ENCODE measurements at regions not wholly inside any gene's neighbourhood (a gene's known extent, or its start where the extent isn't known, plus 50 kb on each side); places are given as distances from the start of the nearest gene placed in this dataset.

DNA sequence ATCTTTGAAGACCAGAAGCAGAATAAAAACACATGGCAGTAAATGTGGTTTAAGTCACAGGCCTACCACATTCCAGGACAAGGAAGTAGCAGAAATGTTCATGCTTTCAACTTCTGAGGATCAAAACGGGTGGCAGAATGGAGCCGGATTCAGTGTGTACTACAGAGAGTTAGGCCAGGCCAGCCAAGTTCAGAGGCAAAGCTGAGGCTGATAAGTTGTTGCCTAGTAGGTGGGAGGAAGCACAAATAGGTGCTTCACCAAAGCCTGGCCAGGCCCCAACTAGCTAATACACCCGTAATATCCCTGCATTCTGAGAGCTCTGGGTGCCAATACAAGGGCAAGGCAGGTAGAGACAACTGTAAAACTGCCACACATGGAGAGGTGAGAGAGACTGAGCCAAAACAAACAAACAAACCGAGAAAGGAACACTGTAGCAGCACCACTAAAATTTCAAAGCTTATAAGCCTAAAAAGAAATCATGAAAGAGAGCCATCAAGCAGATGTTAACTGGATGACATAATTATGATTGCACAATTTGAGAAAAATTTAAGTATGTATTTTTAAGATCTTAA, 156.4 kb upstream of the CBLB start:
- WGBS: 63% methylated on average over 4 of the region's 4 CpGs
- no peak overlapping the region for H3K27ac ChIP-seq (replicated peaks in 1 of 4)
- no peak for DNase-seq (ENCODE audit: extremely low spot score)

DNA sequence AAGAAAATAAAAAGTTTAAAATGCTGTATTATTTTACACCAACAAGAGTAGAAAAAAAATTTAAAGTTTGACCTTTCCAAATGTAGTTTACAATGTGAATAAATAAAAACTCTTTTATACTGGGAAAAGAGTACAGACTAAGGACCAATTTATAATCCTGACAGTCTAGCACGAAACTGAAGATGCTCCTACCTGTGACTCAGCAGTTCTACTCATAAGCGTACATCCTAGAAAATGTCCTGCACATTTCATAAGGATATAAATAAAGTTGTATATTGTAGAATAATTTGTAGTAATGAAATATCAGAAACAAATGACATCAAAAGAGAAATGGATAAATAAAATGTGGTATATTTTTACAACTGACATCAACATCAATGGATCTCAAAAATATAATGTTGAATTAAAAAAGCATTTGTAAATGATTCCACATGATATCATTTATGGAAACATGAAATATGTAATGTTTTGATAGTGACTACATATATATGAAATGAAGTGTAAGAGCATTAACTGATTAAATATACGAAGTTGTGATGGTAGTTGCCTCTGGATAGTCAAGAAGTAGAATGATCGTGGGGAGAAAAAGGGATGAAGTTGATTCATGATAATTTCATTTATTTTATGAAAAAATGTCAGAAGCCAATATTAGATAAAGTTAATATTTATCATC, 161.3 kb upstream of the CBLB start:
- 92% methylated on average over 4 of the region's 4 CpGs for WGBS
- TF ChIP-seq POLR2A (IDR thresholded peaks at IDR 0.05; ENCODE audit: low read depth): no peak
- TF ChIP-seq CTCF (IDR thresholded peaks at IDR 0.05): no peak
- no peak for TF ChIP-seq POLR2AphosphoS5 (IDR thresholded peaks at IDR 0.05)
- no peak for TF ChIP-seq EP300 (IDR thresholded peaks at IDR 0.05)
- no peaks in the 10 kb centered on the region for H3K36me3 ChIP-seq
- H3K27ac ChIP-seq (replicated peaks in 1 of 4): no peak overlapping the region
- no peak overlapping the region for H3K4me3 ChIP-seq
- no peaks in the 10 kb centered on the region for H3K9me3 ChIP-seq
- peaks cover 0 to 4% (median 0%) of the 10 kb centered on the region in 4 donors for H3K4me1 ChIP-seq
- DNase-seq (ENCODE audit: extremely low spot score): no peak
- intact Hi-C loops (cut with DNase I): no loop called here
- H3K27me3 ChIP-seq: no peaks in the 10 kb centered on the region

More for the DNA sequence above, 156.4 kb upstream of the CBLB start:
- H3K9me3 ChIP-seq: no peaks in the 10 kb centered on the region
- TF ChIP-seq POLR2A (IDR thresholded peaks at IDR 0.05; ENCODE audit: low read depth) (no peak), POLR2AphosphoS5 (IDR thresholded peaks at IDR 0.05) (no peak), CTCF (IDR thresholded peaks at IDR 0.05) (no peak), EP300 (IDR thresholded peaks at IDR 0.05) (no peak)
- H3K27me3 ChIP-seq: no peaks in the 10 kb centered on the region
- no peaks in the 10 kb centered on the region for H3K36me3 ChIP-seq
- no peak overlapping the region for H3K4me3 ChIP-seq
- intact Hi-C loops (cut with DNase I): no loop called here
- peaks cover 0 to 4% (median 0%) of the 10 kb centered on the region in 4 donors for H3K4me1 ChIP-seq

DNA sequence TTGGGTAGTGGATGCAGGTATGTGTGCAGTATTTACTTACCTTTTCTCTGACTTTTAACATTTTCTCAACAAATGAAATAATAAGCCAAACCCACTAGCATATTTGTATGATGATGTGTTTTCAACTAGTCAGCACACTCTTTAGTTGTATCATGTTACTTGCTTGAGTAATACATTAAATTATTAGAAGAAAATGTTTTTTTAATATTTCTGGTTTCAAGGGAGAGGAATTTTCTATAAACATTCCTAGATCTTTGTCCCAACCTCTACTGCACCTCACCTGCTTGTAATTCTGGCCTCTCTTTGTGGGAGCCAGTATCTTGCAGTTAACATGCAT, 161.8 kb upstream of the CBLB start:
- no peak for TF ChIP-seq POLR2A (IDR thresholded peaks at IDR 0.05; ENCODE audit: low read depth)
- no peak for TF ChIP-seq CTCF (IDR thresholded peaks at IDR 0.05)
- no peak for TF ChIP-seq EP300 (IDR thresholded peaks at IDR 0.05)
- TF ChIP-seq POLR2AphosphoS5 (IDR thresholded peaks at IDR 0.05): no peak
- Histone ChIP-seq H3K4me1 (no peaks in the 10 kb centered on the region), H3K36me3 (no peaks in the 10 kb centered on the region), H3K4me3 (no peak overlapping the region), H3K27ac (replicated peaks in 1 of 4) (no peak overlapping the region), H3K9me3 (no peaks in the 10 kb centered on the region), H3K27me3 (no peaks in the 10 kb centered on the region)
- DNase-seq (ENCODE audit: extremely low spot score): no peak
- intact Hi-C loops (cut with DNase I): no loop called here

DNA sequence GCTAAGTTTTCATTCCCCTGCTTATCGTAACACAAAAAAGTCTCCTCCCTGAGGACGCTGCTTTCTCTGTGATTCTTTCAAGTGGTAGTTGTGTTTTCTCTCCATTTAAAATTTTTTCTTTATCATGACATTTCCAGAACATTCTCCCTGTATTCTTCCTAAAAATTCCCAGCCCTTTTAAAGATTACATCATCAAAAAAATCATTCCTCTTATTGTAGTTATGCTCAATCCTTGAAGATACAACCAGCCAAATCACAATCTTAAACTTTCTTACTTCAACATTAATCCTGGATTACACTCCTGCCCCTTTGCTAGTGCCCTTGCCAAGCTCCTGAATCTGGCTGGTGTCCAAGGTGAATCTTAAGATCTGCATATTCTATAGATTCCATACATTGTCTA, 163.7 kb upstream of the CBLB start:
- H3K27me3 ChIP-seq: no peaks in the 10 kb centered on the region
- DNase-seq (ENCODE audit: extremely low spot score): no peak
- H3K27ac ChIP-seq (replicated peaks in 1 of 4): no peak overlapping the region
- no peaks in the 10 kb centered on the region for H3K36me3 ChIP-seq
- H3K4me3 ChIP-seq: no peak overlapping the region
- H3K4me1 ChIP-seq: no peaks in the 10 kb centered on the region
- no peaks in the 10 kb centered on the region for H3K9me3 ChIP-seq
- TF ChIP-seq EP300 (IDR thresholded peaks at IDR 0.05): no peak
- TF ChIP-seq CTCF (IDR thresholded peaks at IDR 0.05): no peak
- TF ChIP-seq POLR2A (IDR thresholded peaks at IDR 0.05; ENCODE audit: low read depth): no peak
- no peak for TF ChIP-seq POLR2AphosphoS5 (IDR thresholded peaks at IDR 0.05)
- intact Hi-C loops (cut with DNase I): no loop called here
- 92% methylated on average over 2 of the region's 2 CpGs for WGBS

- Histone ChIP-seq H3K9me3 (no peaks in the 10 kb centered on the region), H3K36me3 (no peaks in the 10 kb centered on the region), H3K4me1 (no peaks in the 10 kb centered on the region), H3K27me3 (no peaks in the 10 kb centered on the region), H3K4me3 (no peak overlapping the region), H3K27ac (replicated peaks in 1 of 4) (no peak overlapping the region)
- no peak for DNase-seq (ENCODE audit: extremely low spot score)
- WGBS: 96% methylated on average over 2 of the region's 2 CpGs
- TF ChIP-seq POLR2A (IDR thresholded peaks at IDR 0.05; ENCODE audit: low read depth) (no peak), EP300 (IDR thresholded peaks at IDR 0.05) (no peak), CTCF (IDR thresholded peaks at IDR 0.05) (no peak), POLR2AphosphoS5 (IDR thresholded peaks at IDR 0.05) (no peak)
- intact Hi-C loops (cut with DNase I): no loop called here
Observed at GRCh38 chr3:106033654-106034053, 164.8 kb upstream of the CBLB start.

All from esophagus muscularis mucosa (tissue), 4 donors.